Smooth muscle cell of the brain vasculature (primary cell): ENCODE measurements at regions not wholly inside any gene's neighbourhood (a gene's known extent, or its start where the extent isn't known, plus 50 kb on each side); places are given as distances from the start of the nearest gene placed in this dataset.

Source experiments
- DNase-seq: peaks from one replicate; pipeline ENCODE4 v3.0.0-alpha.2; 2012; ENCODE audit warnings: low read depth, low spot score

DNA sequence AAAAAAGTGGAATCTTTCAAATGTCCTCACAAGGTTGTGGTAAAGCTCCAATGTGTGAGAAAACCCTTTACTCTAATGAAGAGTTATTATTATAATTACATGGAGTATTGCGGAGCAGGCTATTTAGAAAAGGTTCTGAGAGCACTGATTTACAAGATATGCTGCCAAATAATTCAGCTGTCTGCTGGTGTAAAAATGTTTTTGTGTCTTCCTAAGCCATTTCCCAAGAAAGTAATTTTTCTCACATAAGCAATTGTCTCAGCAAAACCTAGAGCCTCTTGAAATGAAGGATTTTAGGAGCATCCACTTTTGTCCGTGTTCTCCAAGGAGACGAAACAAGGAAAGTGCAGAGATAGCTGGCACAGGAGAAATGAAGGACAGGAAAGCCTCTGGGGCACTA lies 229.6 kb upstream of the STARD13 start:
- DNase-seq, result no peak

GRCh38 chr13:33518452-33518851 lies 232.9 kb upstream of the STARD13 start:
- no peak for DNase-seq

DNA sequence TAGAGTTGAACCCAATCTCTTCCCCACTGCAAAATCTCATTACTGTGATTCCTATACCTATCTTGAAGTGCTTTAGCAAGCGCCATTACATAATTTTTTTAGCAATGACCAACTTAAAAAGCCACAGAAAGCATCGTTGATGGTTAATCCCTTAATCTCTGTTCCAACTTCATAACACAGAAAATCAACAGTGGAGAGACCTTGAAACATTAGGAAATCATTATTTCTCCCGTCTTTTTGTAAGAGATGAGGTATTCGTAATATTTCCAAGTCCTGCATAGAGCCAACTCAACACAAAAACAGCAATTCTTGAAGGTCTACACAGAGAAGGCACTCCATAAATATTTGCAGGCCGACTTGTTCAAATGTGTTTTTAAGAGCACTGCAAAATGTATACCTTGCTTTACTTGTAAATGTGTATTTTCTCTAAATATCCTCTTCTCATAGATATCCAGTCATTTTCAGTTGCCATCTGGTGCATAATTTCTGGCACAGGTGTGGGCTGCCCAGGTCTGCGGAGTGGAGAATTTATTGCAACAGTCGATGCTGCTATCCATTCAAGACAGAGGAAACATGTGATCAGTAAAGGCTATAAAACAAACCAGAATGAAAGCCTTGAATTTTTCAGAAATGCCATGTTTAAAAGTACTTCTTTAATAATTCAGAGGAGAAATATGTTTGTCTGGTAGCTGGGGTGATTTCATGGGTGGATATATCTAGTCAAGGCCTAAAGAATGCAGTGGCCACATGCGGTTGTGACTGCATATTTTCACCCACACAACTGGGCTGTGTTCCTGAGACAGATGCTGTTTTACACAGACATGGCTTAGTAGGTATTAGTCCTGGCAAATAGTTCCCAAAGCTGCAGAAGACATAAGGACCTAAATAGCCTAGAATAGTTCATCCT lies 234.3 kb upstream of the STARD13 start:
- DNase-seq, result no peak

- DNase-seq, result no peak
Observed at GRCh38 chr13:33520468-33520839, 234.9 kb upstream of the STARD13 start.

DNA sequence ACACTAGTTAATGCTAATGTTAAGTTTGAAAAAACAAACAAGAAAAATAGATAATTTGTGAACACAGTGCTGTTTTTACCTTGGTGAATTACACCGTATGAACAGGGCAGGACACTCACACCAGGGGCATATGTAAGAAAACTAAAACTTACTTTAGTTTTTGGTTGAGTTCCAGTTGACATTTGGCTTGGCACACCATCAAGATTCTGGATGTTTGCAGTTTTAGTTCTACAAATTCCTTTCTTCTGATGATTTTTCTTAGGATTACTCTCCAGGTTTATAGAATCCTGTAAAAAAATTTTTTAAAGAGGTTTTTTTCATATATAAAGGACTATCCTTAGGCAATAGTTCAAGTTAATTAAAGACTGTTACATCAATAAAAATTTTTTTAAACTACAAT lies 238.5 kb upstream of the STARD13 start:
- DNase-seq, result peak; percentile 73

DNA sequence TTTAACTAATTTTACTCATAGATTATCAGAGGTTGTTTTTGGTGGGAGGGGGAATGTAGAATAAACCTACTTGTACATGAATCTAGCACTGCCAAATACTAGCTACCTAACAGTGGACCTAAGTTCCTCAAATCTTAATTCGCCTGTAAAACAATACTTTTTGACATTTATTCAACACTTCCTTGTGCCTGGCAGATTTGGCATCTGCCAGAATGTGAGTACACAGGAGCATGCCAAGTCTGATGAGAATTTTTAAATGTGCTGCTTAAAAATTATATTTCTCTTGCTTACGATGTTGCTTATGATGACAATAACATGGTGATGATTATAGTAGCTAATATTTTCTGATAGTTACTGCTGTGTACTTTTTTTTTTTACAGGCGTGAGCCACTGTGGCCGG lies 240.2 kb upstream of the STARD13 start:
- no peak for DNase-seq

GRCh38 chr13:33526718-33527117 lies 241.2 kb upstream of the STARD13 start:
- DNase-seq, result no peak

DNA sequence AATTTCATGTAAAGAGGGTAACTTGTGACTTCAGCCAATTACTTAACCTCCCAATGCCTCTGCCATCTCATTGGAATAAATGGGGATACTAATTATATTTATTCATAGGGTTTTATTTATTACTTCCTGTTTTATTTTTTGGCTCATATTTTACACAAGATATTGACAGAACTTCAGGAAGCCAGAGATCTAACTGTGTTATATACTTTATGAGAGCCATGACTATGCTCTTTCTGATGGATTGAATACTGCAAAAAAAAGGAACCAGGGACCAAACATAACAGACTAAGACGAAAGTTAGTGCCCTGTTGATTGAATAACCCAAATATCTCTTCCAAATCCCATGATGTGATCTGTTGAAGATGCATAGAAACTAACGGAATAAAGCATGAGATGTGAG lies 243.3 kb upstream of the STARD13 start:
- no peak for DNase-seq

DNA sequence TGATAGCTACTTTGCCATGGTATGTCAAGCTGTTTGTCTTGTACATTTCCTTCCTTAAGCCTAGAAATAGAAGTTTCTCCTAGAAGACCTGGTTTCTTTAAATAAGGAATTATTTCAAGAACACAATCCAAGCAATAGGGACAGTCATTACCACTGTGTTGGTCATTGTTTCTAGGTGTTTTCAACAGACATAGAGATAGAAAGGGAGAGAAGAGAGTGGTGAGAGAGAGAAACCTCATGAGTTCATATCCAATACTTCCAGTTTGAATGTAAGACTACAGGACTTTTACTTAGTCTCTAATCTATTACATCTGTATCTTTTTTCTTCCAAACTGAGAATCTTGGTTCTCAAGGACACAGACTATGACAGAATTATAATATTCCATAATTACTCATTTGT lies 245.9 kb upstream of the STARD13 start:
- DNase-seq, result no peak

DNA sequence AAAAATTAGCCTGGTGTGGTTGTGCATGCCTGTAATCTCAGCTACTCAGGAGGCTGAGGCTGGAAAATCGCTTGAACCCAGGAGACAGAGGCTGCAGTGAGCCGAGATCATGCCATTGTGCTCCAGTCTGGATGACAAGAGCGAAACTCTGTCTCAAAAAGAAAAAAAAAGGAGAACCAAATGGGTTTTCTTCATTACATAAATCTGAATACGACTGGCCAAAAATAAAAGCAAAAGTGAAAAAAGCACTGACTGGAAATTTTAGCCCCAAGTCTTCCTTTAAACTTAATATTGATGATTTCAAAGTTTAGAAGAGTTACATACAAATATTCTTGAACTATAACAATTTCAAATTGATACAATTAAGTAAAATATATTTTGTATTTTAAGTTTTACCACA lies 249.5 kb upstream of the STARD13 start:
- no peak for DNase-seq

GRCh38 chr13:33536601-33537000 lies 251.0 kb upstream of the STARD13 start:
- no peak for DNase-seq

DNA sequence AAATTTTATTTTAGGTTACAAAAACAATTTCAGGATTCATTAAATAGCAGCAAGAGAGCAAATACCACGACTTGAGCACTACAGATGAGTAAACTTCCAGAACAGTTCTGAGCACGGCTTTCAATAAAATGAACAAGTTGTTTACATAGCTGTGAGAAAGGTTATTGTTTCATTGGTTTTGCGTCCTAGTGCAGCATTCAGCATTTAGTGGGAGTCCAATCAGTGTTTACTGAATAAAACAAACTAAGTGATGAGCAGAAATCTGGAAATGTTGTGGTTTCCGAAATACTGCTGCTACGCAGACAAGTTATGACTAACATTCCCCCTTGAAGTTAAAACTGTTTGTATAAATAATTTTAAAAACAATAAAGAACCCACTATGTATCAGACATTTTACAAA lies 251.5 kb upstream of the STARD13 start:
- DNase-seq, result peak; percentile 54

- no peak for DNase-seq
Observed at GRCh38 chr13:33537676-33538075, 252.1 kb upstream of the STARD13 start.

GRCh38 chr13:33541456-33541855 lies 255.9 kb upstream of the STARD13 start:
- no peak for DNase-seq

- DNase-seq, result no peak
Observed at GRCh38 chr13:33541962-33542308, 256.4 kb upstream of the STARD13 start.

GRCh38 chr13:33542309-33543088 lies 256.9 kb upstream of the STARD13 start:
- peak; percentile 98 for DNase-seq

DNA sequence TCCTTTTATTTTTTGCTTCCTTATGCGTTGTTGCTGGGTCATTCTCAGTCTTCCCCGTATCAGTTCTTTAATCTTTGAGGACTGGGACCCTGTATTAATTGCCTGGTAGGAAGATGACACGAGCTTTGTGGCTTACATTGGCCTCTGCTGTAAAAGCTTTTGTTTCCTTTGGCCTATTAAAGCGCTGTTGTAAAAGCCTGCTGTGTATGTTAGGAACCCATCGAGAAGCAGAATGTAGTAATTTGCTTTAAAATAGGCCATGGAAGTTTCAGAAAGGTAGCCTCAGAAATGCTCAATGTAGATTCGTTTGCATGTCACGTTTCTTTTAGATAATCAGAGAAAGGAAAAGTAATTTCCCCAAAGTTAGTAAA lies 257.5 kb upstream of the STARD13 start:
- no peak for DNase-seq

- no peak for DNase-seq
Observed at GRCh38 chr13:33543631-33544265, 258.2 kb upstream of the STARD13 start.

DNA sequence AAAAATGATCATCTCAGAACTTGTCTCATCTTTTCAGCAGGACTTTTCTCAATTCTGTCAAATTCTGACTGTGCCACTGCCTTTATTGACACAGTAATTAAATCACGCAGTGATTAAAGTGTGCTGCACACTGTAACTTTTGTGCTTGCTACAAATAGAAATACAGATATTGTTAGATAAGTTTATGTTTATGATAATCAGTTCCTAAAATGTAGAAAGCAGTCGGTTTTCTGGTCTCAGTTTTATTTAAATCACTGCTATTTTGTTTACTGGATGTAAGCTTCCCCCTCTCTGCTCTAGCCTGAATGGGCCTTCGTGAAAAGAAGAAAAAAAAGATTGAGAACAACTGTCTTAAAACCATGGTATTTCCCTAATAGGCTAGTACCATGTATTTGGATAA lies 258.8 kb upstream of the STARD13 start:
- DNase-seq, result no peak

GRCh38 chr13:33545492-33545891 lies 259.9 kb upstream of the STARD13 start:
- no peak for DNase-seq

DNA sequence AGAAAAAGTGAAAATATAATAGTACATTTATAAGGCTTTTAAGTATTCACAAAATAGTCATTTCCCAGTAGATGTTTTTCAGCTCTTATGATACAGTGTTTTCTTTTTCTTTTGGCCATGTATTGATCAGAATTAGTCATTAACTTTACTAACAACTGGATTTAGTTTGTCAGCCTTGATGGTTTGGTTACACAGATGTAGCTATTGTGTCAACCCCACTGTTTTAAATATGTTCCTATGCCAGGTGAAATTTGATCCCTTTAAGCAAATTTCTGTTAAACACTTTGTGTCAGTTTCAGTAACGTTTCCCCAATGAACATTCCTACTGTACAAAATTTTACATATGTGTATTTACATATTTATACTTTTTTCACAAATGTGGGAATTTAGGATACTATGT lies 261.5 kb upstream of the STARD13 start:
- no peak for DNase-seq

GRCh38 chr13:33548069-33548468 lies 262.5 kb upstream of the STARD13 start:
- no peak for DNase-seq

DNA sequence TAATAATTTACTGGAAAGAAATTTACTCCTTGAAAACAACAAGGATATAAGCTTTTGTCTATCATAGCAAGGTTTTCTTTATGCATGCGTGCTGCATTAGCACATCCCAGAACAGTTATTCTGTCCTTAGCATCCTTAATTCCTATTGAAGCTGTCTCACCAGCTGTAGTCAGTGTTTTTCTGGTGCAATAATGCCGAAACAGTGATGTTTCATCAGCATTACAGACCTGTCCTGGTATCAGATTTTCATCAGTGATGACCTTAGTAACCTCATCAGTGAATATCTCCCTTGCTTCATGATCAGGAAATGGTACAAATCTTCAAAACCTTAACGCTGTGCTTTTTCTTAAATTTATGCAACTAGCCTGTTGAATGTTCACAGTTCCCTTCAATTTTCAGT lies 264.7 kb upstream of the STARD13 start:
- DNase-seq, result no peak
